ENCODE measurements at regions not wholly inside any gene's neighbourhood (a gene's known extent, or its start where the extent isn't known, plus 50 kb on each side); places are given as distances from the start of the nearest gene placed in this dataset.

DNA sequence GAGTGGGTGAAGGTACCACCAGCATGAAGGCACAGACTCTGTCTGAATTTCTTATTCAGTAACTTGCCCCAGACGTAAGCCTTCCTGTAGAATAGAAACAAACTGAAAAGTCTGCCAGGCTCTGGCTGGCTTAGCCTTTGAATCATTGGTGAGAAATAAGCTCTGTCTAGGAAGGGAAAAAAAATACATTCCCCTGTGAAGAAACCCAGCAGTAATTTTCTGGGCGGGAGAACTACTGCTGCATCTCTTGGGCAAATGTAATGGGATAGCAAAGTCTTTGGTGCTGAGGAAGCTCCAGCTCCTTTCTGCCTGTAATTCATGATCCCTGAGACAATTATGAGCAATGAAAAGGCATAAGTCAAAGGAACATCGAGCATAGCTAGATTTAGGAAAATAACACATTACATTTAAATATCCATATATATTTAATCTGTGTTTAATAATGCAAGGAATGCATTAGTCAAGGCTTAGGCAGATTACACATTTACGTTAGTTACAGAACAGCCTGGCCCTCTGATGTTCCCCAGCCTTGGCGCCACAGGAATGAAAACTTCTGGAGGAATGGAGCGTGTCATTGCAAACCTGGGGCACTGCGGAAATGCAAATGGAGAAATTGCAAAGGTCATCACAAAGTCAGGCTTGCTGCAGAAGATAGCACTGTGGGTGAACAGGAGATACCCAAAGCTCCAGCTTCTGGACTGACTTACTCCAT, 216.3 kb upstream of the CAMK1G start:
- no peak for DNase-seq

DNA sequence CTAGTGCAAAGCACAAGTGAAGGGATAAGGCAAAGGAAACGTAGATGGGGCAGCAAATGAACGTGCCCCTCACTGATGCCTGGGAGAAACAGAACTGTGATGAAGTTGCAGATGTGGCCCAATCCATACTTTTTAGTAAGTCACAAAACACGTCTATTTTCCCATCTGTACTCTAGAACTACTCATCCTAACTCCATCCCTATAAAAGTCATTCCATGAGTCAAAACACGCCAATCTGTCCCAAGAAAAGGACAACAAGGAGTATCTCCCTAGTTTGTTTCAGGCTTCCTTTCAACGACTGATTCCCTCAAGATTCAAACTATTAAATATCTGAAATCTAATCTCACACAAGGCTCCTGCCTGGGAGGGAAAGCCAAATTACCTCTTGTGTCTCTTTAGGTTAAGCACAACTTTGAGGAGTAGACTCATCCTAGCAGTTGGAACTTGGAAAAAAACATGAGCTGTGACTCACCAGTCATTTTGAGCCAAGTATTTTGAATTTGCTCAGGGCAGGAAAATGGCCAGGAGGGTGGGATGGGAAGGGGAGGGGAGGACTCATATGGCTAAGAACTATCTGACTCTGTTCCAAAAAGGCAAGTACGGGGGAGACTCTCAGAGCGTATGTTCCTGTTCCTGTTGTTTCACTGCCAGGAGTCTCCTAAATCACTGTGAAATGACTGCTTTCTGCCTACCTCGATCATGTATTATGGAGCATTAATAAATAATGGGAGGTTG, 214.5 kb upstream of the CAMK1G start:
- no peak for DNase-seq

DNA sequence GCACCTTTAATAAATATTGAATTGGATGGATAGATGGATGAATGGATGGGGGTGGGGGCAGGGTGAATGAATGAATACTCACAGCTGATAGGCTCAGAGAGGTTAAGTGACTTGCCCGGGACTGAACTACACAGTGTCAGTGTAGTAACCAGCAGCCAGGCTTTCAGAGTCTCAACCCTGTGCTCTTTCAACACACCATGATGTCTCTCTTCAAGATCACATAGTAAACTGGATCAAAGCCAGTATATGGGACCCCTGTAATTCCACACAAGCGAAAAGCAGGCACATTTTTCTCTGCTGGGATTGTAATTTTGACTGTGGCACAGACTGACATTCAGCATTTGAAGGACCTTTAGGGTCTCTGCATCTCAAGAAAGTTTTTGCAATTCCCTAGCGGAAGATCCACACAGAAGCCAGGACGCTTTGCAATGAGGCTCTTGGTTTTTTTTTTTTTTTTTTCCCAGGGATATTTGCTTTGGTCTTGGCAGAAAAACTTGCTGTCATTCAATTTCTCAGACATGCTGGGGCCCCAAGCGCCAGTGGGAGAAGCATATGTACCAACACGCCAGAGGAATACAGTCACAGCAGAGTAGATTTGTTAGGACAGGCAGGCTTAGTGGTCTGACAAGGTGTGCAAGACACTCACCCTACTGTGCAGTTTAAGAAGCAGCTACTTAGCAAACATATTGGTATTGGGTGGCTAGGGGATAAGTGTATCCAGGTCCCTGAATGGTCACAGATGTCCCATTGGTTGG, 213.1 kb upstream of the CAMK1G start:
- DNase-seq = no peak

DNA sequence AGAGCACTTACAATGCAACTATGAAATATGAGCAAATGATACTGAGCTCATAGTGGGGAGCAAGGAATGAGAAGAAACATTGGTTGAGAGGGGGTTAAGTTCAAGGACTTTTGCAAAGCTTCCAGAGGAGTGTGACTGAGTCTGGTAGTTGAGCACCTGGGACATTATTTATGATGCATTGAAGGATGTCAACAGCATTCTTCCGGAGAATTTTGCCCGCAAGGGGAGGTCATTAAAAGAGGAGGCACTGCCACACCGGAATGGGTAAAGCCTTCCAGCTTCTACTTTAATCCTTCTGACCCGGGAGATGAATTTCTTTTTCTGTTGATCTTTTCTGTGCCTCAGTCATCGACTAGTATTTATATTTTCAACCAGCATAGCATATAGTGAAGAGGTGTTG, 208.4 kb upstream of the CAMK1G start:
- no peak for DNase-seq

DNA sequence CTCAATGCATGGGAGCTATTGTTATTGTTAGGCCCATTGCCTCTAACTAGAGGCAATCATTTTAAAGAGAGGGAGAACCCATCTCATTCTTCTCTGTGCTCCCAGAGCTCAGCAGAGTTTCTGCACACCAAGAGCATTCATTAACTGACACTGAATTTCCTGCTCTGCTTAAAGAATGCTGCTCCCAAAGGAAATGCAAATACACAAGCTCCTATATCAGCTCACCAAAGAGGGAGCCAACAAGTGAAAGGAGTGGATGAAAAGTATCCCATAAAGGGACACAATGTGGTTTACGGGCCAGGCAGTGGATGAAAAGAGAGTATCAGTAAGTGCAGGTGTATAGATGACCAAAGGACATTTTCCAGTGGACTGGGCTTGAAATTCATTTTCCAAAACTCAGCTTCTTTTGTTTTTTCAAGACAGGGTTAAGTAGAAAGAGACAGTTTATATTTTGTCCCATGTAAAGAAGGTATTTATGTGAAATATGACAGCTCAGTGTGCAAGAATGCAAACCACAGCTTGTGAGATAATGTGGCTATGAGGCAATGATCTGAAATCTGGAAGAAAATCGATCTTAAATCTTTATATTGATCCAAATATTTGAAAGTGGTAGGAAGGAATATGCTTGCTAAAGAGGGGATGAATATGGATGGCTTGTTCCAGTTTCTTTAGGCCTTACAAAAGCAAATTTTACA, 207.7 kb upstream of the CAMK1G start:
- no peak for DNase-seq

DNA sequence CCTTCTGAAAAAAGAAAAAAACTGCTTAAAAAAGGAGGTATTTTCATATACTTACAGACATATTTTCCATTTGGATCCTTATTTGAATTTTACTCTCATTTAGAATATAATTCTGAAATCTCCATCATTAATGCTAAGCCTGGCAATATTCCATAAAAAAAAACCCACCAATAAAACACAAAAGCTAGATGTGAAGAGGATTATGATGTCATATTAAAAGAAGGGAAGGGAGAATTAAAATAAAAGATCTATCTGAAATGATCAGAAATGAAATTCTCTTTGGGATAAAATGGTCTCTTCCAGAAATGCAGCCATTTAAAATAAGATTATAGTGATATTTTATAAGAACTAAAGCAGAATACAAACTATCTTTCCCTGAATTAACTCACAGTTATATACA, 206.7 kb upstream of the CAMK1G start:
- no peak for DNase-seq

DNA sequence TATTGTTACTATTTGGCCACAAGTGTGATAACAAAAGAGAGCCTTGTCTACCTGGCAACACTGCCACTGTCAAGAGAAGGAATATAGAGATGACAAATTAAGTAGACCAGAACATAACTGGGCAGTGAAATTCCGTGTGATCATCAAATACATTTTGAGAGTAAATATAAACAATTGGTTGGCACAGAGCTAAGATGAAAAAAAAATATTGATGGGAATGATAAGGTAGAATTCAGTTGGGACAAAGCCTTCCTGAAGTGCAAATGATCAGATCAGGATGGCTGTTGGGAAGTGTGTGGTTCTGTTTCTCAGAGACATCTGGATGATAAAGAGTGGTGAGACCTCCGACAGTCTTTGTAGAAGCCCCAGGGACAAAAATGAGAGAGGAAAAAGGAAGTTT, 205.5 kb upstream of the CAMK1G start:
- DNase-seq = no peak

DNA sequence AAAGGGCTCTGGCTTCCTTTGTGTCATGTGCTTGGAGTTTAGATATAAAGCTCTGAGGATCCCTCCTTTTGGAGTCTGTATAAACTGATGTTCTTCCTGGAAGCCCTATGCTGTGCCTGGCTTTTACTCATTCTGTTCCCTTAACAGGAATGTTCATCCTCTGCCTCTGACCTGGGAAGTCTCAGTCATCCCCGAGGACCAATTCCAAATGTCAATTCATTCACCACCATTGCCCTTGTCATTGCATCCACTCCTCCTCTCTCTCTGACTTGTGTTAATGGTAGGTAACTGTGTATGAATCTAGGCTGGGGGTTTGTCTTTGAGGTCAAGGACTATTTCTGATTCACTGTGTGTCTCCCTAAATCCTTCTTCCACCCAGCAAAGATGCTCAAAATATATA, 204.2 kb upstream of the CAMK1G start:
- DNase-seq = no peak

DNA sequence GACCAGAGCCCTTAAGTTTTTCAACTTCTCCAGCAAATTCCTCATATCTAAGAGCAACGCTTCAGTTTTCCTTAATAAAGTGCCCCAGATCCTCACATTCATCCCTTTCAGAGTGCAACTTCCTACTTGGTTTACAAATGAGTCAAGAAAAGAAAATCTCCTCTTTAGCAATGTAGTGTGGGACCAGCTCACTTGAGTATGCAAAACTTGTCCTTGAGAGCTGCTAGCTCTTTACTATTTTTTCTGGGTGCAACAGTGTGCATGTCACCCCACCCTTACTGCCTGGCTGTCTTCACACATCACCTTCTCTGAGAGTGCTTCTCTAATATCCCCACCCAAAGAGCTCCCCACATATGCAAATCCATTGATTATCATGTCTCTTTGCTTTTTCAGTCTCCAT, 203.1 kb upstream of the CAMK1G start:
- no peak for DNase-seq

DNA sequence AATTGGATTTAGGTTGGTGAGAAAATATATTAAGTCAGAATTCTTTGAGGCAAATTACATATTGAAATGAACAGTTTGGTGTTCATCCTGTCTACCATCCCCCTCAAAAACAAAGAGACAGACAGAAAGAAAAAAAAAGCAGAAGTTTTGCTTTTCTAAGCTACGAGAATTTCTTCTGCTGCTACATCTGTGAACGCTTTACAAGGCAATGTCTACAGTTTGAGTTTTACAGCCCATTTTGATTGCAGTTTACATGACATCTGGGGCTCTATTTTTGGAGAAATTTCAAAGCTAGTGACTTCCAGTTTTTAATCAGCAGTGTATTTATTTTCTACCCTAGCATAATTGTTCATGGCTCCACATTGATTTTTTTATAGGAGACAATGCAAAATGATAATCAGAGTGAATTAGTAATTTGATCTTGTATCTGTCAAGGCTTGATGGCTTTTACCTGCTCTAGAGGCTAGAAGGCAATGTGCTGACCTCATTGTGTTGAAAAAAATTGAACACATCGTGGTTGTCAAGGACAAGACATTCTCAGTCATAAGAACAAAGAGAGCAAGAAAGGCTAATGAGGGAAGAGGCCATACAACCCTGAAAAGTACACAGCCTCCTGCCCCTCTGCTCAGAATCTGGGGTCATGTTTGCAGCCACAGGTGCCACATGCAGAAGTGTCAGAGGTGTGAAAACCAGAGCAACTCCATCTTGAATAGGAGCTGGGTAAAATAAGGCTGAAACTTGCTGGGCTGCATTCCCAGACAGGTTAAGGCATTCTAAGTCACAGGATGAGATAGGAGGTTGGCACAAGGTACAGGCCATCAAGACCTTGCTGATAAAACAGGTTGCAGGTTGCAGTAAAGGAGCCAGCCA, 201.0 kb upstream of the CAMK1G start:
- DNase-seq = no peak

DNA sequence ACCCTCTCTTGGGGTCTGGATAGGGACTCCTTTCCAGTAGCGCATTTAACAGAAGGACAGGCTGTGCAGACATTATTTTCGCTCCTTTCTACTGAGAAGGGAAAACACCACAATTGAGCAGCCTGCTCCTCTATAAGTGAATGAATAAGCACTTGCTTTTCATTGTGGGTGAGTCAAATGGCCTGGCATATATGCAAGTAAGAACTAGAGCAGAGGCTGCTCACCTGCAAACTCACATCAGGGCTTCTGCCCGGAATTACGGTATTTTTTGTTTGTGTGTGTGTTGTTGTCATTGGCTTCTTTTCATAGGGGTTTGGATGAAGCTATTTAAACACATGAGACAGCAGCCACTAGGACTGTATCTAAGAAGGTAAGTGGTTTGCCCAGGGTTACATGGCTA, 200.1 kb upstream of the CAMK1G start:
- no peak for DNase-seq

DNA sequence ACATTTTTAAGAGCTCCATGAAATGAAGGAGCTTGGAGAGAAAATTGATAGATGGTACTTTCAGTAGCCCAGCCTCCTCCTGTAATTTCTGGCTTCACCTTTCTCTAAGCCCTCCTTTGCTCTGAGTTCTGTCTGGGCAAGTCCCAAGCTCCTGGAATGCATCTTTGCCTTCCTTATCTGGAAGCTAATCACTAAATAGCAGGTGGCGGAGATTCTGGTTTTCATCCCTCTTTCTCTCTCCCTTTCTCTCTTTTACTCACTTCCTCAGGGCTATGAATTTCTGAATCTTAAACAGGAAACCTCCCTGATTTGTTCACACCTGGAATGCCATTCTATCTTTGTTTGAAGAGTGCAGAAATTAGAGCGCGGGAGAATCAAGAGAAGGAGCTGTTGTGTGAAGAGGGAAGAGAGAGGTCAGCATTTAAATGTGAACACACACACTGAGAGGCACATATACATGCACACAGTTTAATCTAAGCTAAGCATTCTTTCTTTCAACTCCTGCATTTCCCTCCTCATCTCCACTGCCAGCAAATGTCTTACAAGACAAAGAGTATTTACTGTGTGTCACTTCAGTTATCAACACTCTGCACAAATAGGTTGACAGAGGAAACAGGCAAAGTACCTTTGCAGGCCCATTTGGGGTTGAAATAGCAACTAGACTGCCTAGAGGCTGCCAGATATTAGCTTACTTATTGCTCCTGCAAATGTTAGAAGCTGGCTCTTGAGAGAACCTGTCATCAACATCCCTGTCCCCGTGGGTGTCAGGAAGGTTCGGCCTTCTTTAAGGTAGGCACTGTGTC, 199.4 kb upstream of the CAMK1G start:
- no peak for DNase-seq

DNA sequence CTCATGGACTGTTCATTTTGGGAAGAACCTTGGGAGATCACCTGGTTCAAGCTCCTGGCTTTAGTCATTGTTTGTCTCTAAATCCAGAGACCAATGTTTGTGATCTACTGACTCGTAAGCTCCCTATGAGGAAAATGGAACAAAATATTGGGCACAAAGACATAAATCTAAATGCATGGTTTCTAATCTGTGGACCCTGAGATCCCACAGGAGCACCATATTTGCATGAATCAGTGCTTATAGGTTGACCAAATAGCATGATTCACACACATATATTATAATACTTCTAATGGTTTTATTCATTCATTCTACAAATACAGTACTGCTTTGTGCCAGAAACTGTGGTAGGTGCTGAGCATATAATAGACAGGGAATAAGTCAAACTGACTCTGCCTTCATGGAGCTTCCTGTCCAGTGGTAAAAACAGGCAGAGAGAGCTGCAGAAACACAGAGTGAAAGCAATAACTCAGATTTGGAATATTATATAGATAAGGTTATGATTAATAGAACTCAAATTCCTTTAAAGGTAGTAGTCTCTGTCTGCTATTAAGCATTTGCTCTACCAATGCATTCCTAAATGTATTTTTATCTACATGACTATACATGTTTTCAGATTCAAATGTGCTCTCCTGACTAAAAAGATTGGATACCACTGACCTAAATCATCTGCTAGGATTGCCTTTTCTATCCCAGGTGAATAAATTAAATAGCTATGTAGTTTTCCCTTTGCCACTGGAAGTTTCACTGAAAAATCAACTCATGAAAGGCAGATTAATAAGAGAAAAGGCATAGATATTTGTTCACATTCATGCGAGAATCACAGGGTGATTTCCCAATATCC, 198.6 kb upstream of the CAMK1G start:
- DNase-seq = no peak

DNA sequence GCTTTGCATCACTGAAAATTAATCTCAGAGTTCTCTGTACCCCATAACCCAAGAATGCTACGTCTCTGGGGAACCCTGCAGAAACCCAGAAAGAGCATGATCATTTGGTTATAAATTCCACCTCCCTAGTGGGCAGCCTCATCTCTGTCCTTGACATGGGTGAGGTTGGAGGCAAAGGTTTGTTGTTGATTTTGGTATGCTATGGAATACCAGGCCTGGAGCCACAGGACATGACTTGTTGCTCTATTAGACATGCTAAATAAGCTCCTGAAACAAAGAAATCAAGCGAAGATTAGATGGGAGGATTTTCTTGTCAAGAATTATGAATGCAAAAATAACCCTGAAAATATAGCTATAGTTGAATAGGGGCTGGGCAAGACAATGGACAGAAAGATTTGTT, 197.4 kb upstream of the CAMK1G start:
- DNase-seq = no peak

DNA sequence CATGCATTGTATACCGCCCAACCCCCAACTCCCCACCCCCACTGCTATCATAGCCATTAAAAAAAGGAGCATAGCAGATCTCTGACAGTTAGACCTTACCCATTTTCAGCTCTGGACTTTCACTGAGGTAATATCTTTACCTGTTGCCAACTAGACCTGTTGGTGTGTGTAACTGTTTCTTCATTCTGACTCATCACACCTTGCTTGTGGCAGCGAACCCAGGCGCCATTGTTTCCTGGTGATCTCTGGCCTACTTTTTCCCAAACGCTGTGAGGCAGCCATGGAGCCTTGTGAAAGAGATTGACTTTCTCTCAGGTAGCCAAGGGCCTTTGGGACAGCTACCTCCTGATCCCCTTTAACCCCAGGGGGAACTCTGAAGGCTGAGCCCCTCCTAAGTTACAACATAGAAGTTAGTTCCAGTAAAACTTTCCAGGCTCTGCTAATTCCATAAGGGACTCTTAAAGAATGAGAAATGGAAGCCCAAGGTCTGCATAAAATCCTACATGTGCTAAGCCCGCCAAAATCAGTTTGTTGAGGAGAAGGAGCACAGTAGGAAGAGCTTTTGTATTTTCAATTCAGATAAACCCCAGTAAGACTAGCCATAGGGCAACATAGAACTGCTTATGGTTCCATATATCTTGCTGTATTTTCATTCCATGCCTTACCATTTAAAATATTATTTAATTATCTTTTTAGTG, 196.1 kb upstream of the CAMK1G start:
- no peak for DNase-seq

DNA sequence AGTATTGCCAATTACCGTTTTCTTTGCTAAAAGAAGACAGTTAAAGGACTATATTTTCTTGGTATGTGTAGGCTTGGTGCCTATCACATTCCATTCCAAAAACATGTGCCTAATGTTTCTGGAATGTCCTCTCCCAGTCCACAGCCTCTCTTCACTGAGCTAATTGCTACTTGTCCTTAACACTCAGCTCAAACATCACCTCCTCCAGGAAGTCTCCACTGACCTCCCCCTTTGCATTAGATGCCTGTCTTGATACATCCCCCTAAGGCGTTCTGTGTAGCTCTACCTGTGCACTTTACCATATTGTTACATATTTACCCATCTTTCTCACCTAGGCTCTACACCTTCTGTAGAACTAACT, 195.6 kb upstream of the CAMK1G start:
- no peak for DNase-seq

DNA sequence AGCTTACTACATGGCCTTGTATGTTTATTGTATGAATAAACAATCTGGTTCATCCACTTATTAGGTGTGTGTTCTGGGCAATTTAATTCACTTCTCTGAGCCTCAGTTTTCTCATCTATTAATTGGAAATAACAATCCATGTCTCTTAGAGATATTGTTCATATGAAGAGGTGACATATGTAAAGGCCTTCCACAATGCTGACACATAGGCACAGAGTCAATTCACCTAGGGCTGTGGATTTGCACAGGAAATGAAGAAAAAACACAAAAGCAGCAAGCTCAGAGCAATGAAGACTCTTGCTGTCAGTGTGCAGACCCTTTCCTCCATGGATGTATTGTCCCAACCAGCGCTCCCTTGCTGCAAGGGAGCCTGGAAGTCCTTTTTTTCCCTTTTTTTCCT, 195.2 kb upstream of the CAMK1G start:
- no peak for DNase-seq

DNA sequence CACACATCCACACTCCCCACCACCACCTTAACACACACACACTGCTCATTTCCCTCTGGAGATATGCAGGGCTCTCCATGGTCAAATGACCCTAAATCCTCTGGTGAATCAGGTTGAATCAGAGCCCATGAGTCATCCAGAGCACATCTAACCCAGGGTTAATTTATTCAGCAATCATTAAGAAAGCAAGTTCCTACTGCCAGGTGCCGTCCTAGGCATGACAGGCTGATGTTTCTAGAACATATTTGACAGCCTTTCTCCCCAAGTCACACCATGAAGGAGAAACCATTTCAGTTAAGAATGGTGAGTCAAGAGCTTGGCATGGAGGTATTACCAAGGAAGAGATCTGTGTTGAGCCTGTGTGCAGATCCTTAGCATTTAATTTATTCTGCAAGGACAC, 194.3 kb upstream of the CAMK1G start:
- DNase-seq = no peak

DNA sequence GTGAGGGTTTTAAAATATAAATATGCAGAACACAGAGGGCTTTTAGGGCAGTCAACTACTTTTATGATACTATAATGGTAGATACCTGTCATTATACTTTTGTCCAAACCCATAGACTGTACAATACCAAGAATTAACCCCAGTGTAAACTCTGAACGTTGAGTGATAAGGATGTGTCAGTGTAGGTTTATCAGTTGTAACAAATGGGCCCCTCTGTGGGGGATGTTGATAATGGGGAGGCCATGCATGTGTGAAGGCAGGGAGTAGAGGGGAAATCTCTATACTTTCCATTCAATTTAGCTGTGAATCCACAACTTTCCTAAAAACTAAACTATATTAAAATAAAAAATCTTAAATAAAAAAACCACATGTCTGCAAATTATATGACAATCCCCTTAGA, 193.5 kb upstream of the CAMK1G start:
- DNase-seq = no peak

DNA sequence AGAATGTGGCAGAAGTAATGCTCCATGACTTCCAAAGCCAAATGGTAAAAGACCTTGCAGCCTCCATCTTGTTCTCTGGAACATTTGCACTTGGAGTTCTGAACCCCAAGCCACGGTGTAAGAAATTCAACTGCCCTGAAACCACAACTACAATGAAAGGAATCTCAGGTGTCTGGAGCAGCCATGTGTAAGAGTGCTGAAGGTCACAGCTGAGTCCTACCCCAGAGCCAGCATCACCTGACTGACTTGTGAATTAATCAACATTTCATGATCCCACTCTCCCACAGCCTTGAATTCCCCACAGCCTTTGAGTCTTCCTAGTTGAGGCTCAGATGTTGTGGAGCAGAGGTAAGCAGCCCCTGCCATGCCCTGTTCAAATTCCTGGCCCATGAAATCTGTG, 192.8 kb upstream of the CAMK1G start:
- DNase-seq = no peak

Measured in AML-193 (cell line).